CD4-positive, alpha-beta T cell treated with Interleukin-21 for 1 hour (primary cell): ENCODE measurements at regions not wholly inside any gene's neighbourhood (a gene's known extent, or its start where the extent isn't known, plus 50 kb on each side); places are given as distances from the start of the nearest gene placed in this dataset.

Experiments
- DNase-seq: peaks from one replicate; pipeline ENCODE4 v3.0.0-alpha.2; 2020

GRCh38 chr15:39330061-39330460, 250.8 kb upstream of the THBS1 start:
- DNase-seq = no peak

DNA sequence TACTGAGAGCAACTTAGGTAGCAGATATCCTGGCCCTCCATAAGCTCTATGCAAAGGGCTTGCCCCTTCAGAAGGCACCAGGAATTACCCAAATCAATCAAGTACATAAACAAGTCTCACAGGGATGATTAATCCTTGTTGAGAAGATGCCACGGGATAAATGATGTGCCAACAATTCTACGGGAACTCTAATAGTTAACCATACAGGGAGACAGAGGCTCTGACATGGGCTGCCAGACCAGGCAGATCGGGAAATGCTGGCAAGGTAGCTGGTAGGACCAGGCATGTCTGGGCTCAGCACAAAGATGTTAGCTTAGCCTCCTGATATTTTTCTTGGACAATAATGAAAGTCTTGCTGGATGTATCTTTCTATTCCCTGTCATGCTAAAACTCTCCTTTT, 249.3 kb upstream of the THBS1 start:
- DNase-seq = no peak

DNA sequence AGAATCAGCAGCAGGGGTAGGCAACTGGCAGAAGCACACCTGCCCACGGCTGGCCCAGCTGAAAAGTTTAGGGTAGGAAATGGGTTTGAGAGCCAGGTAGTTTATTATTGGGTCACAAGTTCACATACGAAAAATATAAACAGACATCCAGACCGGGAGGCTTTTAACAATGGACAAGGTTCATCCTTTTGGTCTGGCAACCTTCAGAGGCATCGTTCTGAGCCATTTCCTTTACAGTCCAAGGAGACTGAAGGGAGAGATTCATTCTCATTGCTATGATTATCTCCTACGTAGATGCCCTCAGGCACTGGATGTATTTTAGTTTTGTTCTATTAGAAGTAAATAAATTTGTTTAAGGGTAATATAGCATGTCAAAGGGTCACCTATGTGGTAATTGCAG, 248.0 kb upstream of the THBS1 start:
- no peak for DNase-seq

DNA sequence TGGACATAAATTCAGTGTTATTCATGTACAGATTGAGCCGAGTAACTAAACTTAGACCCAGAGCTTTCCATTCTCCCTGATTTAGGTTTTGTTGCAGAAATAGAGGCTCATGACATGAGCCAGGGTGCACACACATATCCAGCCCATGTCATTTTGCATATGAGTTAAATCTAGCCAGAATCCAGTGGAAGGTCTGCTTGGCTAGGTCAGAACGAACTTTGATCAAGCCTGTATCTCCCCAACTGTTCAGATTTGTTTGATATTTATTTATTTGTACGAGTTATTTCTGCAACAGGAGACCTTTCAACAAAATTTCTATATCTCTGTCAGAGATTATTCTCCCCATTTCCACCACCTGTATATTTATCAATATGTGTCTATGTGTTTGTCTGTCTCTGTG, 247.5 kb upstream of the THBS1 start:
- no peak for DNase-seq

DNA sequence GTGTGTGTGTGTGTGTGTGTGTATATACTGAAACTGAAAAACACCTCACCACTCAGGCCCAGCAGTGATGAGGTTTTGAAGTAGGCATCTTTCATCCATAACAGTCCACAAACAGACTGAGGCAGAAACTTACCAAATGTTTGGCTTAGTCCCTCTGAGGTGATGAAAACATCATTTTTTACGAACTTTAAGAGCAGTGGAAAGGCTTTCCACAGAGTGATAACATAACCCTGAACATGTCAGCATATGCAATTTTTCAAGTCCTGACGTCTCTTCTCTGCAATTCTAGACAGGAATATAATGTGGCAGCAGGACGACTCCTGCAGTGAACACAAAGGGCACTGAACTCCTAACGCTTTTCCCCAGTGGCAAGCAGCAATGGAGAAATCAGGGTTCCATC, 247.0 kb upstream of the THBS1 start:
- DNase-seq = no peak

GRCh38 chr15:39336926-39337325, 244.0 kb upstream of the THBS1 start:
- DNase-seq = no peak

- no peak for DNase-seq
Observed at GRCh38 chr15:39338251-39338650, 242.6 kb upstream of the THBS1 start.

- no peak for DNase-seq
Observed at GRCh38 chr15:39340903-39341645, 239.8 kb upstream of the THBS1 start.

- no peak for DNase-seq
Observed at GRCh38 chr15:39344662-39345141, 236.2 kb upstream of the THBS1 start.

DNA sequence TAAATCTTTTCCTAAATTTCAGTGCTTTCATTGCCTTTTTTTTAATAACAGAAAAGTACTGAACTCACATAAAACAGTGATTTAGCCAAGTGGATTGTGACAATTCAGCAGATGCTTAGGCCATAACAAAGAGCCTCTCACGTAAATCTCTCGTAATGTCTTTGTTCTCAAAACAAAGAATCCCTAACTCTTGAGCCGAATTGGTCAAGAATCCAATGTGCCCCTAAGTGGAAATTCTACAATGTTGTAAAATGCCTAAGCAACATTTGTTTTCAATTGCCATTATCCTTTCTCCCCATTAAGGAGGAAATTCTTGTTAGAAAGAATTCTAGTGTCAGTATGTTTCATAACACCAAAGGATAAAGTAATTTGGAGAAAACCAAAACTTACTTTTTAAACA, 235.7 kb upstream of the THBS1 start:
- no peak for DNase-seq

DNA sequence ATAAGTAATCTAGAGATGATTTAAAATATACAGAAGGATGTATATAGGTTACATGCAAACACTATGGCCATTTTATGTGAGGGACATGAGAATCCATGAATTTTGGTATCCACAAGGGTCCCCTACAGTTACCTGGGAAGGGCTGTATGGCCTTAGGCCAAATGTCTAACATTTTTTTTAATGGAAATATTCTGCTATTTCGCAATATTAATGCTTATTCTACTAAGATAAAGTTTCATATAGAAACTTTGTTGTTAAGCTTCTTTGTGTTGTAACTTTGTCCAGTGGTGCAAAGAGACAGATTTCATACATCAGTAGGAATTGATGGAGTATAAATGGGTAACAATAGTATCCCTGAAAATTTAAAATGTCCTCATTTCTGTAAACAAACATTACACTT, 233.4 kb upstream of the THBS1 start:
- no peak for DNase-seq

- no peak for DNase-seq
Observed at GRCh38 chr15:39350785-39351184, 230.1 kb upstream of the THBS1 start.

DNA sequence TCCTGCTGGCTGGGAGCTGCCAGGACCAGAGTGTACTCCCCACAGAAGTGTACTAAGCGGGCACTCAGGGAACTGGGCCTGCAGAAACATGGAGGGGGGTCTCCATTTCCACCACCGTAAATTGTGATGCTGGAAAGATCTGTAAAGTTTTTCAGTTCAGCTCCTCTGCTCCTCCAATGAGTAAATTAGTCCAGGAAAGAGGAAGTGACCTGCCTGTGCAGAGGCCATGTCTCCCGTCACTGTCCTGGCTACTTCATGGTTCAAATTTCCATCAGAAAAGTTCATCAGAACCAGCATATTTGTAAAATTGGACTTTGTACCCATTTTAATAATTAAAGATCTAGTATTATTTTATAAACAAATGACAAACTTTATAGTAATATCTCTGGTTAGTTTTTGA, 226.7 kb upstream of the THBS1 start:
- DNase-seq = no peak

DNA sequence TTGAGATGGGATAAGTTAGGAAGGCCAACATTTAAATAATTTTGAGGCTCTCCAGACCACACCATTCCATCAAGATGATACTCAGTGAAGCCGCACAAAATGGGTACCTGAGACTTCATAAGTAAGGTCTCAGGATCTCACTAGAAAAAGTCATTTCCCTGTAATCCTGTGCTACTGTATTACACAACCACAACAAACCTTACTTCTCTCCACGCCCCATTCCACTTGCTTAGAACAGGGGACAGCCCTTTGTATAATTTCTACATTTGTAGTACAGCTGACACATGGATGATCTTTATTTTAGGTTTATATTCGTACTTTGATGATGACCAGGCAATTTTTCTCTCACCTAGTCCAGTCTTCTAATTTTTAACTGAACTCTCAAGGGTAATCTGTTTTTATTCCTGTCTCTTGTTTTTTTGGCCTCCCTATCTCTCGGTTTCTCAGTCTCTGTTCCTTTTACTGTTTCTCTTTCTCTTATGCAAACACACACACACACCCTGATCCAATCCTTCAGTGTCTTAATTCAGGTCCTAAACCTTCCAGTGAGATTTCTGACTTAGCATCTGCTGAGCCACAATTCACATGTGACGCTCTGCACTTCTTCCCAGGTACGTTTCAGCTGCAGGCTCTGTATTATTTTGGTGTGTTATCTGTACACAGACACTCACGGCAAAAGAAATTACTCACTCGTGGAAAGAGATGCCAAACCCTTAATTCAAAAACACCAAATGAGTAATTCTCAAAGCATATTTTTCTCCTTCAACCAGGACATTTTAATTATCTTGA, 223.2 kb upstream of the THBS1 start:
- DNase-seq = no peak

GRCh38 chr15:39358441-39359041, 222.3 kb upstream of the THBS1 start:
- DNase-seq = no peak

GRCh38 chr15:39359771-39360170, 221.1 kb upstream of the THBS1 start:
- DNase-seq = no peak

DNA sequence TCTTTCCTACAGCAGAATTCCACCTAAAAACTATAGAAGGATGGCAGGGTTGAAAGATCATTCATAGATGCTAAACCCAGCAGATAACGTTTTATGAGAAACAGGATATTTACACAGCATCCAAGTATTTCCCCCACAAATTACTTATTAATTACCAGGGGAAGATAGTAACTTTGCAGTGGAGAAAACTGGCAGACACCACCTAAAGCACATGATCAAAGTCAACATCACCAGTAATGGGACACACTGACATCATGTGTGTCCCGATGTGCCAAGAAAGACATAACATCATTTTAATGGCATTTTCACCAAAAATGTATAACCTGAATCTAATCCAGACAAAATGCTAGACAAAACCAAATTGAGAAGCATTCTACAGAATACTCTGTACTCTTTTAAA, 220.4 kb upstream of the THBS1 start:
- DNase-seq = no peak

DNA sequence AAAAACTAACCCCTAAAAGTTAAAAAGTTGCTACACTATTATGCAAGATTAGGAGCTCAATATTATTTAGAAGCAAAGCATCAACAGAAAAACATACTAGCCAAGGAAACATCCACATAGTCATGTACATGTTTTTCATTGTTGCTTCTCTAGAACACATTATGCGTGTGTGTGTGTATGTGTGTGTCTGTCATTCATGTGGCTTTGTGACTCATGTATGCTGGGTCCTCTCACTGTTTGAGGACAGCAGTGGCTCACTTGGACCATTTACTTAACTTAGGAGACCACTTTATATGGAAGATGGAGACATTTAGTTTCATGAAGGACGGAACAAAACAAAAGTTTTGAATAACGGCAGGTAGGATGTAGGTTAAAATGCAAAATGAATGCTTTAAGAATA, 219.4 kb upstream of the THBS1 start:
- no peak for DNase-seq

- DNase-seq = no peak
Observed at GRCh38 chr15:39362821-39363561, 217.9 kb upstream of the THBS1 start.

DNA sequence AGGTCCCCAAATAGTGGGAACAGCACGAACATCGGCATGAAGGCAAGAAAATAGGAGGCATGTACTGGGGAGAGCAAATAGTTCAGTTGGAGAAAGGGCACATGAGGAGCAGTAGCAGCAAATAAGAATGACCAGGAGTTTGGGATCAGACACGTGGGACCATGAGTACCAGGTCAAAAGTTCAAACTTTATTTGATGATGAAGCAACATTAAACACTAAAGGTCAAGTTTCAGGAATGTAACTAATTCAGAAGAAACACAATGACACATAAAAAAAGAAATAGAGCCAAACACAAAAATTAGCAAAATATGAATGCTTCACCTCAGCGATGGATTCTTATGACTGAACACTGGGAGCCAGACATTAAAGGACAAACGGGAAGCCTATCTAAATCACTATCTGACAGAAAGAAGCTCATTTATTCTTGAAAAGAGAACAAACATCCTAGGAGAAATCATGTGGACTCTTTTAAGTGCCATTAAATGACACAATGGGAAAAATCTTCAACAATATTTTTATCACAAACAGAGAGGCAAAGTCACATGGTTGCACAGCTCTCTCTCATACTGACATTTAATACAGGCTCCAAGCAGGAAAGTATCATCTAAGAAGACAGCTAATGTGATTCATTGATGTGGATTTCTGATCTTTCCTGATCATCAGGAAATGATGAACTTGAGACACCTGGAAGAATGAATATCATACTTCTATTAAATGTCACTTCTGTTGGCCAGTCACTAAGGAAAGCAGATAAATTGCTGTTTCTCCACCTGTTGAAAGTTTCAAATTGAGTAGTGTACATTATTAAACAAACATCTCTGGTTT, 216.9 kb upstream of the THBS1 start:
- DNase-seq = no peak

GRCh38 chr15:39364721-39365120, 216.2 kb upstream of the THBS1 start:
- no peak for DNase-seq

DNA sequence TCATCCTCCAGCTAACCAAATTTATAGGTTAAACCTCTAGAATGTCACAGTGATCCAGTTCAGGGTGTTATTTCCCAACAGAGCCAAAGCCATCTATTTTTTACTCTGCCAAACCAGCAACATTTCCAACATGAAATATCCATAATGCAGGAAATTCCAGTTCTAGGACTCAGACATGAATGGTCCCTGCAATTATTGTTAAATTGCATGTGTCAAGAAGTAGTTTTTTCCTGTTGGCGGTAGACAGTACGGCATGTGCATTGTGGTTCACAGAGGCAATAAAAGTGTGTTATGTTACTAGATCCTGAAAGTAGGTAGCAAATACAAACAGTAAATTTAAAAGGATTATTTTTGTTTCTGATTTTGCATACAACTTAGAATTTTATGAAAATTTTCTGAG, 215.7 kb upstream of the THBS1 start:
- no peak for DNase-seq
